ENCODE measurements at regions not wholly inside any gene's neighbourhood (a gene's known extent, or its start where the extent isn't known, plus 50 kb on each side); places are given as distances from the start of the nearest gene placed in this dataset.

DNA sequence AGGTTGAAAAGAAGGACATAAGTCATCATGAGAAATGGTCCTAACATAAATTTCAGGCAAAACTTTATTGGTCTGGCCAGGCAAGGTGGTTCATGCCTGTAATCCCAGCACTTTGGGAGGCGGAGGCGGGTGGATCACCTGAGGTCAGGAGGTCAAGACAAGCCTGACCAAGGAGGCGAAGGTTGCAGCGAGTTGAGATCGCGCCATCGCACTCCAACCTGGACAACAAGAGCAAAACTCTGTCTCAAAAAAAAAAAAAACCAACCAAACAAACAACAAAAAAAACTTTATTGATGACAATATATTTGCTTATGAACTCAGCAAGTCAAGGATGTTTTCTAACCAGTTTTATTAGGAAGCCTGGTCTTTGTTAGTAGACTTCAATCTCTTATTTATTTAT, 54.6 kb upstream of the ARHGAP21 start:
- Histone ChIP-seq H3F3A (replicated peaks; ENCODE audit: low read depth) (no peaks in the 10 kb centered on the region), H3K36me3 (ENCODE audit: insufficient read depth) (no peaks in the 10 kb centered on the region), H3K27me3 (ENCODE audit: insufficient read depth) (no peaks in the 10 kb centered on the region), H2AFZ (0 out of 2 replicates have a peak overlapping the region, but pooled peaks have one; percentile 10), H3K79me2 (replicated peaks; ENCODE audit: insufficient read depth) (no peaks in the 10 kb centered on the region), H4K20me1 (replicated peaks; ENCODE audit: insufficient read depth) (no peaks in the 10 kb centered on the region), H3K4me1 (ENCODE audit: insufficient read depth) (no peaks in the 10 kb centered on the region), H3K27ac (ENCODE audit: low read depth) (no peak overlapping the region), H3K9me2 (ENCODE audit: insufficient read depth) (0 out of 2 replicates have a peak, but pooled peaks cover 8% of the 10 kb centered on the region), H3K4me2 (no peak overlapping the region), H3K4me3 (no peak overlapping the region)
- Mint-ChIP-seq H3K4me3 (no peak overlapping the region), H3K9me3 (no peaks in the 10 kb centered on the region; the same call in 2 of the 3 replicates), H3K36me3 (ENCODE audit: low read depth) (no peaks in the 10 kb centered on the region), H3K27me3 (ENCODE audit: insufficient read depth, low read depth, poor library complexity) (no peaks in the 10 kb centered on the region), H3K27ac (no peak overlapping the region), H3K4me1 (no peaks in the 10 kb centered on the region)
- no peak for TF ChIP-seq ZNF462 (CRISPR knock-in tag; IDR thresholded peaks at IDR 0.05)
- DNase-seq (ENCODE audit: low spot score) (no peak), ATAC-seq (no peak)

GRCh38 chr10:24777196-24777595, 53.5 kb upstream of the ARHGAP21 start:
- Mint-ChIP-seq H3K9me3 (no peaks in the 10 kb centered on the region), H3K27ac (no peak overlapping the region), H3K27me3 (ENCODE audit: insufficient read depth, low read depth, poor library complexity) (no peaks in the 10 kb centered on the region), H3K4me1 (no peaks in the 10 kb centered on the region), H3K36me3 (ENCODE audit: low read depth) (no peaks in the 10 kb centered on the region), H3K4me3 (no peak overlapping the region)
- H3K4me1 ChIP-seq (ENCODE audit: insufficient read depth): no peaks in the 10 kb centered on the region
- no peaks in the 10 kb centered on the region for H3K27me3 ChIP-seq (ENCODE audit: insufficient read depth)
- TF ChIP-seq JUNB (IDR thresholded peaks at IDR 0.05; ENCODE audit: unreplicated experiment) (no peak), EZH2 (IDR thresholded peaks at IDR 0.05; ENCODE audit: low read depth, unreplicated experiment) (no peak), POLR2AphosphoS5 (IDR thresholded peaks at IDR 0.05; ENCODE audit: low read depth) (no peak), NANOG (IDR thresholded peaks at IDR 0.05; ENCODE audit: borderline replicate concordance) (no peak), ZNF331 (CRISPR knock-in tag; IDR thresholded peaks at IDR 0.05; ENCODE audit: low read depth) (no peak), CREB1 (CRISPR knock-in tag; IDR thresholded peaks at IDR 0.05; ENCODE audit: low read depth) (no peak), CTCF (conservative IDR thresholded peaks at IDR 0.05; ENCODE audit: low read depth in 2 of 2) (no peak)
- TF ChIP-seq, protein P1, sequence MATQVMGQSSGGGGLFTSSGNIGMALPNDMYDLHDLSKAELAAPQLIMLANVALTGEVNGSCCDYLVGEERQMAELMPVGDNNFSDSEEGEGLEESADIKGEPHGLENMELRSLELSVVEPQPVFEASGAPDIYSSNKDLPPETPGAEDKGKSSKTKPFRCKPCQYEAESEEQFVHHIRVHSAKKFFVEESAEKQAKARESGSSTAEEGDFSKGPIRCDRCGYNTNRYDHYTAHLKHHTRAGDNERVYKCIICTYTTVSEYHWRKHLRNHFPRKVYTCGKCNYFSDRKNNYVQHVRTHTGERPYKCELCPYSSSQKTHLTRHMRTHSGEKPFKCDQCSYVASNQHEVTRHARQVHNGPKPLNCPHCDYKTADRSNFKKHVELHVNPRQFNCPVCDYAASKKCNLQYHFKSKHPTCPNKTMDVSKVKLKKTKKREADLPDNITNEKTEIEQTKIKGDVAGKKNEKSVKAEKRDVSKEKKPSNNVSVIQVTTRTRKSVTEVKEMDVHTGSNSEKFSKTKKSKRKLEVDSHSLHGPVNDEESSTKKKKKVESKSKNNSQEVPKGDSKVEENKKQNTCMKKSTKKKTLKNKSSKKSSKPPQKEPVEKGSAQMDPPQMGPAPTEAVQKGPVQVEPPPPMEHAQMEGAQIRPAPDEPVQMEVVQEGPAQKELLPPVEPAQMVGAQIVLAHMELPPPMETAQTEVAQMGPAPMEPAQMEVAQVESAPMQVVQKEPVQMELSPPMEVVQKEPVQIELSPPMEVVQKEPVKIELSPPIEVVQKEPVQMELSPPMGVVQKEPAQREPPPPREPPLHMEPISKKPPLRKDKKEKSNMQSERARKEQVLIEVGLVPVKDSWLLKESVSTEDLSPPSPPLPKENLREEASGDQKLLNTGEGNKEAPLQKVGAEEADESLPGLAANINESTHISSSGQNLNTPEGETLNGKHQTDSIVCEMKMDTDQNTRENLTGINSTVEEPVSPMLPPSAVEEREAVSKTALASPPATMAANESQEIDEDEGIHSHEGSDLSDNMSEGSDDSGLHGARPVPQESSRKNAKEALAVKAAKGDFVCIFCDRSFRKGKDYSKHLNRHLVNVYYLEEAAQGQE (IDR thresholded peaks at IDR 0.05; ENCODE audit: unreplicated experiment): no peak
- no peak overlapping the region for H3K27ac ChIP-seq (ENCODE audit: low read depth)
- no peak overlapping the region for H3K4me3 ChIP-seq
- ATAC-seq (no peak), DNase-seq (ENCODE audit: low spot score) (no peak)
- H3K9me2 ChIP-seq (ENCODE audit: insufficient read depth): 0 out of 2 replicates have a peak, but pooled peaks cover 3% of the 10 kb centered on the region
- no peaks in the 10 kb centered on the region for H4K20me1 ChIP-seq (replicated peaks; ENCODE audit: insufficient read depth)
- no peaks in the 10 kb centered on the region for H3K36me3 ChIP-seq (ENCODE audit: insufficient read depth)
- H3K79me2 ChIP-seq (replicated peaks; ENCODE audit: insufficient read depth): no peaks in the 10 kb centered on the region
- H3K4me2 ChIP-seq: no peak overlapping the region
- no peaks in the 10 kb centered on the region for H3F3A ChIP-seq (replicated peaks; ENCODE audit: low read depth)
- H2AFZ ChIP-seq: no peak overlapping the region
